ENCODE measurements at regions not wholly inside any gene's neighbourhood (a gene's known extent, or its start where the extent isn't known, plus 50 kb on each side); places are given as distances from the start of the nearest gene placed in this dataset.
"Not testable (repeated sequence)": the region's sequence is repeated elsewhere in the genome, so short reads cannot be mapped to it uniquely, and the experiment has no call there.

DNA sequence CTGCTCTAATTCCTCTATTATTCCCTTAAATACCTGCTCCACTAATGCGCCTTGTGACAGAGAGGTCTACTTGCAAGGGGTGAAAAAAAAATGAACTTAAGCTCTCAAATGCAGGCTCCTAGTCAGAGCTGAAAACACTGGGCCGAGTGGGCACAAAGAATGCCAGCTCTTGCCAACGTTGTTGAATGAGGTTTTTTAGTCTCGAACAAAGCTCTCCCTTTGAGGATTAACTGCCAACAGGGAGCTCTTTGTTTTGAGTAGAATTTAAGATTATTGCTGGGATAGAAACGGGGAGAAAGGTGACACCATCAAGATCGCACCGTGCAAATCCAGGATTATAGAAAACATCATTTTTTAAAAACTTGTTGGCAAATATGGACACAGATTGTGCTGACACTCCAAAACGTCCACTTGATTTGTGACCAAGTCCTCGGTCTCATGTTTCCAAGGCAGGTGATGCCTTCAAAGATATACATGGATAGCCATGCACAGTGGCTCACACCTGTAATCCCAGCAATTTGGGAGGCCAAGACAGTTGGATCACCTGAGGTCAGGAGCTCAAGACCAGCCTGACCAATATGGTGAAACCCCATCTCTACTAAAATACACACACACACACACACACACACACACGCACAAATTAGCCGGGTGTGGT is 163.2 kb downstream of the BMP7 start:
- no peak for DNase-seq (ENCODE audit: low spot score)

DNA sequence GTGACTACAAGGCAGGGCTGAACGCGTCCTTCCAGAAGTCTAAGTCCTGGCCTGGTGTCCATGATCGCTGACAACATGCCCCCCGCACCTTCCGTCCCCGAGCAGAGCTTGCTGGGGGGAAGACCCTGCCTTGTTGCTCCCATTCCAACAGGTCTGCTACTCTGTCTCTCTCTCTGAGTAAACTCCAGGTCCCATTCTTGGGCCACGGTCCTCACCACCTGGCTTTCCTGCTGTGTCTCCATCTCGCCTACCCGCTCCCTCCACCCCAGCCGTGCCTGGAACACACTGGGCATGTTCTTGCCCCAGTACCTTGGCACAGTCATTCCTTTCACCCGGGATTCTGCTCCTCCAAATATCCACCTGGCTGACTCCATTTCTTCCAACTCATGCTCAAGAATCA is 162.3 kb downstream of the BMP7 start:
- DNase-seq (ENCODE audit: low spot score), result no peak

DNA sequence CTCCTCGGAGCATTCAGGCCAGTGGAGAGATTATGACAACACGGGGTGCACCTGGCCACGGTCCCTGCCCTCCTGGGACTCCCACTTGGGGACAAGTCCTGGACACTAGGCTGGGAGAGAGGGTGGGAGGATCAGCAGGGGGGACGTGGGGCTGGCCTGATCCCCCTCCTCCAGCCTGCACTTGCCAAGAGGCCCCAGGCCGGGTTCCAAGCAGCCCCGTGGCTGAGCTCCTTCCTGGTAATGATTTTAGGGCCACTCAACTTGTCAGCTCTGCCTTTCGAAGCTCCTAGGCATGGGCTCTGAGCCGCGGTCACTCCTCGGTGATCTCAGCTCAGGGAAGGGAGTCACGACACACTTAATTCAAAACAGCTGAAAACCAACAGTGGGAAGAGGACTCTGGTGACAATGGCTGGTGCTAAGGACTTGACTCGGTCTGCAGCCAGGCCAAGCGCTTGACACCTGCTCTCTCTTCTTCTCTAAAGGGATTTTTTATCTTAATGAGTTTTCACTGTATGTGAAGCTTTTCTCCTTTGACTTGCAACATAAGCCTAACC is 161.7 kb downstream of the BMP7 start:
- DNase-seq (ENCODE audit: low spot score), result no peak

DNA sequence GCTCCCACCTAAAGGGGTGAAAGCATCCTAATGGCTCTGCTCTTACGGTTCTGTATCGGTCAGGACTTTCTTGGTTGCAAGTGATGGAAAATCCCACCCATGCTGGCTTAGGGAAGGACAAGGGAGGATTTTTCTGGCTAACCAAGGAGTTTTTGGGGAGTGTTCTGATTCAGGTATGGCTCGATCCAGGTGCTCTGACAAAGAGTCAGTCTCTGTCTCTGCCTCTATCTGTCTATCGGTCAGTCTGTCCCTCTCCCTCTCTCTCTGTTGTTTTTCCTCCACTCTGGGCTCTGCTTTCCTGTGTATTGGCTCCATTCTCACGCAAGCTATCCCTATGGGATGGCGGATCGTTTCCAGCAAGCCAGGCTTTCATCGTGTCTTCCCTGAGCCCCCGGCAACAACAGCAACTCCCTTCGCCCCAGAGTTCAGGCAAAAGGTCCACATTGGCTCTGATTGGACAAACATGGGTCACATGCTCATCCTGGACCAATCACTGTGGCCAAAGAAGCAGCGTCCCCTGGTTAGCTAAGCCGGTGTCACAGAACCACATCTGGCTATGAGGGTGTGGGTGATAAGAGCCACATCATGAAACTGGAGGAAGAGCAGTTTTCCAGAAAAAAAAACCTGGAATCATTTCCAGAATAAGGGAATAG is 160.3 kb downstream of the BMP7 start:
- DNase-seq (ENCODE audit: low spot score), result no peak

DNA sequence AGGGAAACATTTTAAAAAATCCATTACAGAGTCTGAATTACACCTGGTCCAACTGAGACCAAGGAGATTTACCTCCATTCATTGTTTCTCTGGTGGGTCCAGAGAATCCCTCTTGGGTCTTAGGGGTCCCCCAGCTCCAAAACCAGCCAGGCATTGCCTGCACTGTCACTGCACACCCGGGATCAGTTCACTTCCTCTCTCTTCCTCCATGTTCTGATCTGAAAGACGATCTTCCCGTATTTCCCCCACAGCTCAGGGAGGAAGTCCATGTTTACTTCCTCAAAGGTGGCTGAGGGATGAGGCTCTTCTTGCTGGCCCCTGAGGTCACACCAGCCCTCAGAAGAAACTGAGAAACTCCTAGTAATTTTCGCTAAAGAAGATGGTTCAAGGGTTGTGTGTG is 159.7 kb downstream of the BMP7 start:
- no peak for DNase-seq (ENCODE audit: low spot score)

DNA sequence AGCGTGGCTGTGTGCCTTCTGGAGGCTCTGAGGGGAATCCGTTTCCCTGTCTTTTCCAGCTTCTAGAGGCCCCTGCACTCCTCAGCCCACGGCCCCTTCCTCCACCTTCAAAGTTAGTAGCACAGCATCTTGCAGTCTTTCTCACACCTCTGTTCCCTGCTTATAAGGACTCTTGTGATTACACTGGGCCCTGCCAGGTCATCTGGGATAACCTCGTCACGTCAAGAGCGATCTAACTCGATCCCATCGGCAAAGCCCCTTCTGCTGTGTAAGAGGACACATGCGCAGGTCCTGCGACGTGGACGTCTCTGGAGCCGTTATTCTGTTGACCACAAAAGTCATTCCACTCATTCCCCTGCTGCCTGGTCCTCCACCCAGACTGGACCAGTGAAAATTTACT is 159.2 kb downstream of the BMP7 start:
- DNase-seq (ENCODE audit: low spot score), result no peak

DNA sequence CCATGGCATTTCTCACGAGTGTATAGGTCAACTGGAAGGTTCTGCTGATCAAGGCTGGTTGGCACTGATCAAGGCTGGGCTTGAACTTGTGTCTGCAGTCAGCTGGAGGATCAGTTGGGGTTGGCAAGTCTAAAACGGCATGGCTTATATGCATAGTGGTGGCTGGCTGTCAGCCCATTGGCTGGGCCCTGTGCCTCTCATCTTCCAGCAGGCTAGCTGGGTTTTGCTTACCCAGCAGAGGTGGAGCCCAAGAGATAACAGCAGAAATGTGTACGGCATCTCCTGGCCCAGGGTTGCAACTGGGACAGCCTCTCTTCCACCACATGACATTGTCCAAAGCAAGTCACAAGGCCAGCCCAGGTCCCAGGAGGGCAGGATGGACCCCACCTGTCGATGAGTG is 158.2 kb downstream of the BMP7 start:
- DNase-seq (ENCODE audit: low spot score), result no peak

DNA sequence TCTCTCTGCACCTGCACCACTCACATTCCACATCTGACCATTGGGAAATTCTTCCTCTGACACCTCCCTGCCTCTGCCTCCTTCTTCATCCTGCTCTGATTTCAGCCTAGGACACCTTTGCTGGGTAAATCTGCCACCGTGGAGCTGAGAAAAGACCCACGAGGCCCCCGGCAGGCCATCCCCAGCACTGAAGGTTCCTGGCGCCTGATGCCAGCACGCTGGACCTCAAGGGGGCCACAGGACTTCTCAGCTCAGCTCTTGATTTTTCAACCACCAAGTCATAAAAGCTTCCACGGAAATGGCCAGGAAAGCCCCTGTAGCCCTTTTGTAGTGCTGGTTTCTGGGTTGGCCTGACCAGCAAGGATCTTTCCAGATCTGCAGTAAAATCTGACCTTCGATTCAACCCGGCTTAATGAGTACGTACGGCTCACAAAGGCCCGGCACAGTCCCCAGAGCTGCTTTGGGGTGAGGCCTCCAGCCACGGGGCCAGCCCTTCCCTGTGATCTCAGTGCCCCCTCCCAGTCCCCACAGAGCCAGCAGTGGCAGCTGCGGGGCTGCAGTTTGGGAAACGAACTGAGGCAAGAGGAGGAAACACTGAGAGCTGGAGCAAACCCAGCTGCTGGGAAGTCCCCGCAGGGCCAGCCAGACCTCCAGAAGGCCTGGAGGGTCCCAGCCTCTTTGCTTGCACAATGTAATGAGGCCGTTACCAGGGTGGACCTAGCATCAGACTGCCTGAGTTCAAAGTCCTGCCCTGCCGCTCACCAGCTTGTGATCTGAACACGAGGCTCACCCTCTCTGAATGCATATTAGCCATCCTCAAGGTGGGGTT is 157.5 kb downstream of the BMP7 start:
- peak; percentile 56 for DNase-seq (ENCODE audit: low spot score)

DNA sequence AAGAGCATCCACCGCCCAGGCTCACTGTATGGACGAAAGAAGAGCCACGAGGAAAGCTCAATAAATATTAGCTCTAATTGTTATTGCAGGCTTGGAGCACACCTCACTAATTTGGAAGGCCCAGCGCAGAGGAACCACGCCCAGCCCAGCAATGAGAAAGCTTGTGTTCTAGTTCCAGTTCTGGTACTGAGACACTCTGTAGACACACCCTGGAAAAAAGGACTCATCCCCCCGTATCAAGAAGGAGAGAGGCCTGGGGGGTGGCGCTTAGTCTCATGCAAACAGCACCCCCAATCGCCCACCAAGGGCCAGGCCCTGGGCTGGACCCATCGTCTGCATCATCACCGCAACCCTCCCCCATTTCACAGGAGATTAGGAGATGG is 156.9 kb downstream of the BMP7 start:
- no peak for DNase-seq (ENCODE audit: low spot score)

DNA sequence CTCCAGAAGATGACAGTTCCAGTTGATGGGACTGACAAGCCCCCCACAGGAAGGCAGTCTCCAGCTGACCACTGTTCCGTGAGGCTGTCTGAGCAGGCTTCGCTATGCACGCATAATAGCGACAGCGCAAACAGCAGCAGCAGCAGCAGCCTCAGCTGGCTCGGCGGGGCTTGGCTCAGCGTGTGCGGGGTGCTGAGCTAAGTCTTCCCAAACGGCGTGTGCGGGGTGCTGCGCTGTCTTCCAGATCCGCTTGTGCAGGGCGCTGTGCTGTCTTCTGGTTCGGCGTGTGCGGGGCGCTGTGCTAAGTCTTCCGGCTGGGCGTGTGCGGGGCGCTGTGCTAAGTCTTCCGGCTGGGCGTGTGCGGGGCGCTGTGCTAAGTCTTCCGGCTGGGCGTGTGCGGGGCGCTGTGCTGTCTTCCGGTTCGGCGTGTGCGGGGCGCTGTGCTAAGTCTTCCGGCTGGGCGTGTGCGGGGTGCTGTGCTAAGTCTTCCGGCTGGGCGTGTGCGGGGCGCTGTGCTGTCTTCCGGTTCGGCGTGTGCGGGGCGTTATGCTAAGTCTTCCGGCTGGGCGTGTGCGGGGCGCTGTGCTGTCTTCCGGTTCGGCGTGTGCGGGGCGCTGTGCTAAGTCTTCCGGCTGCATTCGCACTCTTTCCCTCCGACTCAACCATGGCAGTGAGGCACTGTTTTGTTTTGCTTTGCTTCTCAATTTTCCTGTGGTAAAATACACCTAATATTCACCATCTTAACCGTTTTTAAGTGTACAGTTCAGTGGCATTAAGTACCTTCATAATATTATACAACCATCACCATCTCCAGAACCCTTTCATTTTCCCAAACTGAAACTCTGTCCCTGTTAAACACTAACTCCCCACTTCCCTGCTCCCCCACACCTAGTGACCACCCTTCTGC is 156.1 kb downstream of the BMP7 start:
- DNase-seq (ENCODE audit: low spot score), result not testable (repeated sequence)

DNA sequence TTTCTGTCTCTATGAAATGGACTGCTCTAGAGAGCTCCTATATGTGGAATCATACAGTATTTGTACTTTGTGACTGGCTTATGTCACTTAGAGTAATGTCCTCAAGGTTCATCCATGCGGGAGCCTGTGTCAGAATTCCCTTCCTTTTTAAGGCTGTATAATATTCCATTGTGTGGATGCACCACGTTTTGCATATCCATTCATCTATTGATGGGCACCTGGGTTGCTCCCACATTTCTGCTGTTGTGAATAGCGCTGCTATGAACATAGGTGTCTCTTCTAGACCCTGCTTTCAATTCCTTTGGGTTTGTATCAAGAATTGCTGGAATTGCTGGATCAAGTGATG is 155.4 kb downstream of the BMP7 start:
- no peak for DNase-seq (ENCODE audit: low spot score)

DNA sequence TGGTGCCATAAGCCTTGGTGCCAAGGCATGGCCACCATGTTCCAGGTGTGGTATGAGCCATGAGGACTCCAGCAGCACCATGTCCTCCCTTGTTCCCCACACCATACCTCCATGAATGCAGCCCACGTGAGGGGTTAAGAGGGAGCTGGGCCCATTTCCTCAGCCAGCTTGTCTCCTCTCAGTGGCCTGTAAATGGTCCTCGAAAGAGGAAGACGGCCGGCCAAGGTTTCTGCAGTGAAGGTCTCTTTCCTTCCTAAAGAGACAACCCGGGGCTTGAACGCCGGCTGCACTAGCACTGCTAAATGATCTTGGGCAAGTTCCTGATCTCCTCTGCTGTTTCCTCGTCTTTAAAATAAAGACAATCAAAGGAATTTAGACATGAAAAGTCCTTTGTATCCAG is 154.0 kb downstream of the BMP7 start:
- no peak for DNase-seq (ENCODE audit: low spot score)

DNA sequence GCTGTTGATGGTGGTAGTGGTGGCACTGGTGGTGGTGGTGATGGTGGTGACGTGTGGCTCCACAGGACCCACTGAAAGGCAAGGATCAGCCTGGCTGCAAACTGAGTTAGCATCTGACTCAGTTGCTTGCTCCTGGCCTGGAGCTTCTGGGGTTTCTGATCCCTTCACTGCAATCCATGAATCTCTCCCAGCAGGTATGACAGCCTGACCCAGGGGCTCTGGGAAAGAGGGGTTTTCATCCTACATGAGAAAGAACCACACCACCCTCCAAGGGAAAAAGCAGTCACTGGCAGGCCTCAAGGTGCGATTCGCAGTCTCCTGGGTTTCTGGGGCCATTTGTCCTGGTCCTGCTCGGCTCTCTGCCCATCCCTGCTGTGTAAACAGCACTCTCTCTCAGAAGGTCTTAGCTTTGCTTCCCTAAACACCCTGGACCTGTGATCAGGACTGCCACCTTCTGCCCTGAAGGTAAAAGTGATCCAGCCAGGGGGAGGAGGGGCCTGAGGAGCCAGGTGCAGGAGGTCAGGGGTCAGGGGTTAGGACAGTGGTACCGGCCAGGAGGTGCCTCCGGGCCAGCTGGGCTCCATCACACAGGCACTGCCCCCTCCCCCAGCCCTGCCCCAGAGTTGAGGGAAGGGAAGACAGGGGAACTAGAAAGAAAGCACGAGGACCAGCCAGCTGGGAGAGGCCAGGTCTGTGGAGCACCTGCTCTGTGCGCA is 152.0 kb downstream of the BMP7 start:
- no peak for DNase-seq (ENCODE audit: low spot score)

DNA sequence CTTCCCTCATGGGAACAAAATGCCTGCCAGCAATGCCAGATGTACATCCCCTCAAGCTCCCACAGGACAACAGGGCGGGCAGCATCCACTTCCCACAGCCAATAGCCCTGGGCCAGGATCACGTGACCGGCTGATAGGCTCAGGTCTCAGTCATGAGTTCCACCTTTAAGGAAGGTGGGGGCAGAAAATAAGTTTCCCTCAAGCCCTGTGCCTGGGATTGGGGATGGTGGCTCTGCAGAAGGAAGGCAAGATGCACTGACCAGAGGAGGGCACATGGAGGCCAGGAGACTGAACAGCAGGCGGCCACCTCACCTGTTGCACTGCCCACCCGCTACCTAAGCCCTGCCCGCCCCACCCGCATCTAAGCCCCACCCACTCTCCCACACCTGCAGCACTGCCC is 149.1 kb downstream of the BMP7 start:
- DNase-seq (ENCODE audit: low spot score), result peak; percentile 44

DNA sequence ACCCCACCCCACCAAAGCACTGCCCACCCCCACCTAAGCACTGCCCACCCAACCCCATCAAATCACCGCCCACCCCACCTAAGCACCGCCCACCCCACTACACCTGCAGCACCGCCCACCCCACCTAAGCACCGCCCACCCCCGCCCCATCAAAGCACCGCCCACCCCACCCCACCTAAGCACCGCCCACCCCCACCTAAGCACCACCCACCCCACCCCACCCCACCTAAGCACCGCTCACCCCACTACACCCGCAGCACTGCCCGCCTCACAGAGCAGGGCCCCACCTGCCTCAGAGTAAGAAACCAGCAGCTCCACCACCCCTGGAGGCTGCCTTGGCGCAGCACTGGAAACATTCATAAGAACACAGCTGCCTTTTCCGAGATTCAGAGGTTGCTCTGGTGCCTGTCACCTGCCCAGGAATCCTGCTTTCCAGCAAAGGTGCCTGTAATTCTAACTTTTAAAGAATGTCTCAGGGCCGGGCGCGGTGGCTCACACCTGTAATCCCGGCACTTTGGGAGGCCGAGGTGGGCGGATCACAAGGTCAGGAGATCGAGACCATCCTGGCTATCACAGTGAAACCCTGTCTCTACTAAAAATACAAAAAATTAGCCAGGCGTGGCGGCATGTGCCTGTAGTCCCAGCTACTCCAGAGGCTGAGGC is 148.2 kb downstream of the BMP7 start:
- DNase-seq (ENCODE audit: low spot score), result peak; percentile 30

Data from SW480 (cell line).